ENCODE measurements at regions not wholly inside any gene's neighbourhood (a gene's known extent, or its start where the extent isn't known, plus 50 kb on each side); places are given as distances from the start of the nearest gene placed in this dataset.

GRCh38 chr18:6606411-6607085, 123.0 kb upstream of the ARHGAP28 start:
- no peak for DNase-seq (ENCODE audit: low read depth)
- H3K36me3 ChIP-seq (ENCODE audit: control insufficient read depth, insufficient read depth, low read length) = no peaks in the 10 kb centered on the region
- no peaks in the 10 kb centered on the region for H3K27me3 ChIP-seq (ENCODE audit: control insufficient read depth, insufficient read depth, low read length)
- no peak overlapping the region for H3K4me3 ChIP-seq (ENCODE audit: low read depth, low read length)
- no peak for TF ChIP-seq CTCF (IDR thresholded peaks at IDR 0.05; ENCODE audit: insufficient read depth, low read length, severe bottlenecking)
- FAIRE-seq = no peak

GRCh38 chr18:6607343-6607742, 122.2 kb upstream of the ARHGAP28 start:
- Histone ChIP-seq H3K36me3 (ENCODE audit: control insufficient read depth, insufficient read depth, low read length) (no peaks in the 10 kb centered on the region), H3K27me3 (ENCODE audit: control insufficient read depth, insufficient read depth, low read length) (no peaks in the 10 kb centered on the region), H3K4me3 (ENCODE audit: low read depth, low read length) (no peak overlapping the region)
- FAIRE-seq (no peak), DNase-seq (ENCODE audit: low read depth) (no peak)
- TF ChIP-seq CTCF (IDR thresholded peaks at IDR 0.05; ENCODE audit: insufficient read depth, low read length, severe bottlenecking) = no peak

- DNase-seq (ENCODE audit: low read depth) (no peak), FAIRE-seq (no peak)
- no peaks in the 10 kb centered on the region for H3K27me3 ChIP-seq (ENCODE audit: control insufficient read depth, insufficient read depth, low read length)
- TF ChIP-seq CTCF (IDR thresholded peaks at IDR 0.05; ENCODE audit: insufficient read depth, low read length, severe bottlenecking) = no peak
- no peaks in the 10 kb centered on the region for H3K36me3 ChIP-seq (ENCODE audit: control insufficient read depth, insufficient read depth, low read length)
- no peak overlapping the region for H3K4me3 ChIP-seq (ENCODE audit: low read depth, low read length)
These were observed 119.8 kb upstream of the ARHGAP28 start for GRCh38 chr18:6609666-6610264.

GRCh38 chr18:6610466-6610865, 119.0 kb upstream of the ARHGAP28 start:
- H3K27me3 ChIP-seq (ENCODE audit: control insufficient read depth, insufficient read depth, low read length) = no peaks in the 10 kb centered on the region
- TF ChIP-seq CTCF (IDR thresholded peaks at IDR 0.05; ENCODE audit: insufficient read depth, low read length, severe bottlenecking) = no peak
- FAIRE-seq (no peak), DNase-seq (ENCODE audit: low read depth) (no peak)
- no peak overlapping the region for H3K4me3 ChIP-seq (ENCODE audit: low read depth, low read length)
- no peaks in the 10 kb centered on the region for H3K36me3 ChIP-seq (ENCODE audit: control insufficient read depth, insufficient read depth, low read length)

- no peak for TF ChIP-seq CTCF (IDR thresholded peaks at IDR 0.05; ENCODE audit: insufficient read depth, low read length, severe bottlenecking)
- FAIRE-seq (no peak), DNase-seq (ENCODE audit: low read depth) (no peak)
- Histone ChIP-seq H3K27me3 (ENCODE audit: control insufficient read depth, insufficient read depth, low read length) (no peaks in the 10 kb centered on the region), H3K36me3 (ENCODE audit: control insufficient read depth, insufficient read depth, low read length) (no peaks in the 10 kb centered on the region), H3K4me3 (ENCODE audit: low read depth, low read length) (no peak overlapping the region)
These were observed 115.9 kb upstream of the ARHGAP28 start for GRCh38 chr18:6613581-6613980.

GRCh38 chr18:6614952-6615351, 114.6 kb upstream of the ARHGAP28 start:
- DNase-seq (ENCODE audit: low read depth) (peak; percentile 46), FAIRE-seq (no peak)
- no peaks in the 10 kb centered on the region for H3K27me3 ChIP-seq (ENCODE audit: control insufficient read depth, insufficient read depth, low read length)
- no peaks in the 10 kb centered on the region for H3K36me3 ChIP-seq (ENCODE audit: control insufficient read depth, insufficient read depth, low read length)
- no peak for TF ChIP-seq CTCF (IDR thresholded peaks at IDR 0.05; ENCODE audit: insufficient read depth, low read length, severe bottlenecking)
- H3K4me3 ChIP-seq (ENCODE audit: low read depth, low read length) = no peak overlapping the region
